Bronchial epithelial cell (primary cell): ENCODE measurements at regions not wholly inside any gene's neighbourhood (a gene's known extent, or its start where the extent isn't known, plus 50 kb on each side); places are given as distances from the start of the nearest gene placed in this dataset.

Experiments
- DNase-seq: peaks from one replicate; pipeline ENCODE4 v3.0.0-alpha.2; 2010; ENCODE audit warnings: low read depth
- FAIRE-seq: peaks from 2 replicates; lab custom pipeline; 2011; peaks lifted over from hg19 to GRCh38; lab: Jason Lieb, UNC
- H3K27me3 ChIP-seq: 2 replicates; pipeline ENCODE4 v1.5.1; 2011; ENCODE audit warnings: low read length; ENCODE audit not compliant: control insufficient read depth, insufficient read depth
- H3K36me3 ChIP-seq: 2 replicates; pipeline ENCODE4 v1.5.1; 2011; ENCODE audit warnings: low read length; ENCODE audit not compliant: control insufficient read depth, insufficient read depth
- H3K4me3 ChIP-seq: 2 replicates; pipeline ENCODE4 v1.5.1; 2011; ENCODE audit warnings: mild to moderate bottlenecking, low read depth, low read length, control low read depth
- TF ChIP-seq, protein P1 (sequence below): IDR thresholded peaks from 2 replicates; pipeline ENCODE4 v1.5.1; 2011; ENCODE audit warnings: mild to moderate bottlenecking, moderate library complexity, low read length, control low read depth, inconsistent platforms; ENCODE audit not compliant: insufficient read depth, severe bottlenecking

- DNase-seq (no peak), FAIRE-seq (no peak)
- Histone ChIP-seq H3K4me3 (no peak overlapping the region), H3K36me3 (no peaks in the 10 kb centered on the region), H3K27me3 (no peaks in the 10 kb centered on the region)
- TF ChIP-seq, protein P1, sequence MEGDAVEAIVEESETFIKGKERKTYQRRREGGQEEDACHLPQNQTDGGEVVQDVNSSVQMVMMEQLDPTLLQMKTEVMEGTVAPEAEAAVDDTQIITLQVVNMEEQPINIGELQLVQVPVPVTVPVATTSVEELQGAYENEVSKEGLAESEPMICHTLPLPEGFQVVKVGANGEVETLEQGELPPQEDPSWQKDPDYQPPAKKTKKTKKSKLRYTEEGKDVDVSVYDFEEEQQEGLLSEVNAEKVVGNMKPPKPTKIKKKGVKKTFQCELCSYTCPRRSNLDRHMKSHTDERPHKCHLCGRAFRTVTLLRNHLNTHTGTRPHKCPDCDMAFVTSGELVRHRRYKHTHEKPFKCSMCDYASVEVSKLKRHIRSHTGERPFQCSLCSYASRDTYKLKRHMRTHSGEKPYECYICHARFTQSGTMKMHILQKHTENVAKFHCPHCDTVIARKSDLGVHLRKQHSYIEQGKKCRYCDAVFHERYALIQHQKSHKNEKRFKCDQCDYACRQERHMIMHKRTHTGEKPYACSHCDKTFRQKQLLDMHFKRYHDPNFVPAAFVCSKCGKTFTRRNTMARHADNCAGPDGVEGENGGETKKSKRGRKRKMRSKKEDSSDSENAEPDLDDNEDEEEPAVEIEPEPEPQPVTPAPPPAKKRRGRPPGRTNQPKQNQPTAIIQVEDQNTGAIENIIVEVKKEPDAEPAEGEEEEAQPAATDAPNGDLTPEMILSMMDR, result no peak
These were observed 158.9 kb downstream of the GC start for GRCh38 chr4:71625005-71625404.
